Mesendoderm (in vitro differentiated cells): ENCODE measurements at regions not wholly inside any gene's neighbourhood (a gene's known extent, or its start where the extent isn't known, plus 50 kb on each side); places are given as distances from the start of the nearest gene placed in this dataset.

Experiments
- DNase-seq: peaks from one replicate; pipeline ENCODE4 v3.0.0; 2013
- H2AK5ac ChIP-seq: 2 replicates; pipeline ENCODE4 v1.6.1; 2013; ENCODE audit warnings: low read length, inconsistent platforms
- H2BK120ac ChIP-seq: 2 replicates; pipeline ENCODE4 v1.6.1; 2013; ENCODE audit warnings: low read depth, mild to moderate bottlenecking, low read length, moderate library complexity, mixed read lengths
- H2BK15ac ChIP-seq: replicated peaks from 2 replicates; pipeline ENCODE4 v1.6.1; 2013; ENCODE audit warnings: low read depth, mild to moderate bottlenecking, moderate library complexity
- H2BK5ac ChIP-seq: 2 replicates; pipeline ENCODE4 v1.6.1; 2013; ENCODE audit warnings: low read length, inconsistent platforms
- H3K18ac ChIP-seq: 2 replicates; pipeline ENCODE4 v1.6.1; 2013; ENCODE audit warnings: mild to moderate bottlenecking, low read length, mixed read lengths
- H3K23ac ChIP-seq: one replicate; pipeline ENCODE4 v1.6.1; 2013; ENCODE audit warnings: low read length
- H3K27ac ChIP-seq: 2 replicates; pipeline ENCODE4 v1.5.1; 2013; ENCODE audit warnings: low read depth, mild to moderate bottlenecking, inconsistent platforms, low read length, moderate library complexity
- H3K27me3 ChIP-seq: 2 replicates; pipeline ENCODE4 v1.6.1; 2013; ENCODE audit warnings: low read length, control low read depth, mild to moderate bottlenecking, inconsistent platforms; ENCODE audit not compliant: insufficient read depth, poor library complexity
- H3K36me3 ChIP-seq: 2 replicates; pipeline ENCODE4 v1.6.1; 2013; ENCODE audit warnings: low read length, inconsistent platforms; ENCODE audit not compliant: control insufficient read depth, insufficient read depth
- H3K4ac ChIP-seq: one replicate; pipeline ENCODE4 v1.6.1; 2013; ENCODE audit warnings: low read depth, mild to moderate bottlenecking, low read length, moderate library complexity
- H3K4me1 ChIP-seq: 2 replicates; pipeline ENCODE4 v1.6.1; 2013; ENCODE audit warnings: low read depth, low read length, inconsistent platforms; ENCODE audit not compliant: control insufficient read depth
- H3K4me2 ChIP-seq: 2 replicates; pipeline ENCODE4 v1.6.1; 2013; ENCODE audit warnings: low read length
- H3K4me3 ChIP-seq: 2 replicates; pipeline ENCODE4 v1.5.1; 2013; ENCODE audit warnings: mild to moderate bottlenecking, low read length
- H3K56ac ChIP-seq: one replicate; pipeline ENCODE4 v1.6.1; 2013; ENCODE audit warnings: low read length
- H3K79me1 ChIP-seq: 2 replicates; pipeline ENCODE4 v1.6.1; 2013; ENCODE audit warnings: low read length, inconsistent platforms
- H3K79me2 ChIP-seq: 2 replicates; pipeline ENCODE4 v1.6.1; 2013; ENCODE audit warnings: mild to moderate bottlenecking, low read length; ENCODE audit not compliant: control insufficient read depth, insufficient read depth
- H3K9ac ChIP-seq: 2 replicates; pipeline ENCODE4 v1.6.1; 2013; ENCODE audit warnings: low read length, inconsistent platforms
- H4K5ac ChIP-seq: one replicate; pipeline ENCODE4 v1.6.1; 2013; ENCODE audit warnings: low read length
- H4K8ac ChIP-seq: one replicate; pipeline ENCODE4 v1.6.1; 2013; ENCODE audit warnings: low read depth, mild to moderate bottlenecking, control low read depth, low read length, moderate library complexity
- WGBS: extraction: QIAGEN DNeasy Blood & Tissue Kit; methylation state at CpG from one replicate; pipeline ENCODE4 v1.1.7; 2013; ENCODE audit warnings: low lambda C conversion rate, missing lambda C conversion rate; ENCODE audit not compliant: insufficient coverage; ENCODE audit errors: extremely low coverage; 5-methylcytosine and 5-hydroxymethylcytosine counted together

- Histone ChIP-seq H3K18ac (no peak overlapping the region), H3K79me1 (no peaks in the 10 kb centered on the region), H3K27me3 (no peaks in the 10 kb centered on the region), H3K23ac (no peak overlapping the region), H3K4me2 (no peak overlapping the region), H4K5ac (no peak overlapping the region), H3K4me1 (no peaks in the 10 kb centered on the region), H2BK120ac (no peak overlapping the region), H3K27ac (no peak overlapping the region), H3K4ac (no peak overlapping the region), H3K79me2 (no peaks in the 10 kb centered on the region), H3K56ac (no peak overlapping the region), H3K9ac (no peak overlapping the region), H2BK15ac (no peak overlapping the region), H2BK5ac (no peak overlapping the region), H3K36me3 (no peaks in the 10 kb centered on the region), H3K4me3 (no peak overlapping the region), H2AK5ac (no peak overlapping the region), H4K8ac (no peak overlapping the region)
- DNase-seq, result peak; percentile 6
- no CpG with 5 or more reads among the region's 3 CpGs for WGBS
Observed at GRCh38 chr2:162989507-162989906, 150.9 kb upstream of the KCNH7 start.

- no peak overlapping the region for H2AK5ac ChIP-seq
- no peak overlapping the region for H3K4me2 ChIP-seq
- no peak overlapping the region for H3K56ac ChIP-seq
- H3K79me1 ChIP-seq, result no peaks in the 10 kb centered on the region
- H3K79me2 ChIP-seq, result no peaks in the 10 kb centered on the region
- no peak overlapping the region for H3K4ac ChIP-seq
- H3K27me3 ChIP-seq, result no peaks in the 10 kb centered on the region
- no peak overlapping the region for H2BK15ac ChIP-seq
- H2BK5ac ChIP-seq, result no peak overlapping the region
- WGBS, result no CpG with 5 or more reads among the region's 2 CpGs
- no peak overlapping the region for H3K4me3 ChIP-seq
- no peak overlapping the region for H3K23ac ChIP-seq
- H3K27ac ChIP-seq, result no peak overlapping the region
- no peak overlapping the region for H3K9ac ChIP-seq
- no peak overlapping the region for H3K18ac ChIP-seq
- no peak overlapping the region for H2BK120ac ChIP-seq
- no peak overlapping the region for H4K5ac ChIP-seq
- DNase-seq, result no peak
- H3K36me3 ChIP-seq, result no peaks in the 10 kb centered on the region
- no peaks in the 10 kb centered on the region for H3K4me1 ChIP-seq
- no peak overlapping the region for H4K8ac ChIP-seq
Observed at GRCh38 chr2:162974771-162975170, 136.2 kb upstream of the KCNH7 start.

- DNase-seq, result no peak
- Histone ChIP-seq H3K23ac (no peak overlapping the region), H3K56ac (no peak overlapping the region), H3K4me3 (no peak overlapping the region), H2BK15ac (no peak overlapping the region), H3K27ac (no peak overlapping the region), H3K9ac (no peak overlapping the region), H2AK5ac (no peak overlapping the region), H3K4ac (no peak overlapping the region), H3K27me3 (no peaks in the 10 kb centered on the region), H4K8ac (no peak overlapping the region), H3K79me1 (no peaks in the 10 kb centered on the region), H3K79me2 (no peaks in the 10 kb centered on the region), H2BK5ac (no peak overlapping the region), H3K36me3 (no peaks in the 10 kb centered on the region), H3K4me1 (no peaks in the 10 kb centered on the region), H3K4me2 (no peak overlapping the region), H2BK120ac (no peak overlapping the region), H4K5ac (no peak overlapping the region), H3K18ac (no peak overlapping the region)
- no CpG with 5 or more reads among the region's 1 CpG for WGBS
Observed at GRCh38 chr2:162972383-162972782, 133.8 kb upstream of the KCNH7 start.

- Histone ChIP-seq H3K4ac (no peak overlapping the region), H3K4me1 (no peaks in the 10 kb centered on the region)
Observed at GRCh38 chr2:162968306-162968705, 129.7 kb upstream of the KCNH7 start.

GRCh38 chr2:162967811-162968210 lies 129.2 kb upstream of the KCNH7 start:
- Histone ChIP-seq H4K5ac (no peak overlapping the region), H3K56ac (no peak overlapping the region), H2AK5ac (no peak overlapping the region), H3K4me3 (no peak overlapping the region), H3K27me3 (no peaks in the 10 kb centered on the region), H4K8ac (no peak overlapping the region), H3K79me1 (no peaks in the 10 kb centered on the region), H3K23ac (no peak overlapping the region), H3K36me3 (no peaks in the 10 kb centered on the region), H2BK15ac (no peak overlapping the region), H3K18ac (no peak overlapping the region), H3K4me1 (no peaks in the 10 kb centered on the region), H3K9ac (no peak overlapping the region), H3K4me2 (no peak overlapping the region), H3K79me2 (no peaks in the 10 kb centered on the region), H3K27ac (no peak overlapping the region), H3K4ac (no peak overlapping the region), H2BK5ac (no peak overlapping the region), H2BK120ac (no peak overlapping the region)
- no CpG with 5 or more reads among the region's 1 CpG for WGBS
- DNase-seq, result no peak

More at GRCh38 chr2:162968306-162968705, 129.7 kb upstream of the KCNH7 start:
- no peak for DNase-seq
- Histone ChIP-seq H3K4me3 (no peak overlapping the region), H3K4me2 (no peak overlapping the region), H4K8ac (no peak overlapping the region), H3K79me1 (no peaks in the 10 kb centered on the region), H2BK5ac (no peak overlapping the region), H2BK15ac (no peak overlapping the region), H3K23ac (no peak overlapping the region), H3K56ac (no peak overlapping the region), H3K27ac (no peak overlapping the region), H3K36me3 (no peaks in the 10 kb centered on the region), H2AK5ac (no peak overlapping the region), H3K27me3 (no peaks in the 10 kb centered on the region), H4K5ac (no peak overlapping the region), H2BK120ac (no peak overlapping the region), H3K18ac (no peak overlapping the region), H3K9ac (no peak overlapping the region), H3K79me2 (no peaks in the 10 kb centered on the region)
- no CpG with 5 or more reads among the region's 1 CpG for WGBS

GRCh38 chr2:162967147-162967546 lies 128.6 kb upstream of the KCNH7 start:
- peak; percentile 32 for DNase-seq
- H3K4me1 ChIP-seq, result no peaks in the 10 kb centered on the region
- no peaks in the 10 kb centered on the region for H3K79me1 ChIP-seq
- no peak overlapping the region for H3K4ac ChIP-seq
- no CpG with 5 or more reads among the region's 3 CpGs for WGBS
- no peaks in the 10 kb centered on the region for H3K27me3 ChIP-seq
- no peak overlapping the region for H2AK5ac ChIP-seq
- H3K23ac ChIP-seq, result no peak overlapping the region
- no peak overlapping the region for H3K9ac ChIP-seq
- no peaks in the 10 kb centered on the region for H3K36me3 ChIP-seq
- H3K79me2 ChIP-seq, result no peaks in the 10 kb centered on the region
- no peak overlapping the region for H4K5ac ChIP-seq
- H3K18ac ChIP-seq, result no peak overlapping the region
- H2BK5ac ChIP-seq, result no peak overlapping the region
- no peak overlapping the region for H3K4me2 ChIP-seq
- H2BK15ac ChIP-seq, result no peak overlapping the region
- H3K4me3 ChIP-seq, result no peak overlapping the region
- H2BK120ac ChIP-seq, result no peak overlapping the region
- H3K27ac ChIP-seq, result no peak overlapping the region
- no peak overlapping the region for H4K8ac ChIP-seq
- no peak overlapping the region for H3K56ac ChIP-seq
